HG03571 (cell line): ENCODE measurements at regions not wholly inside any gene's neighbourhood (a gene's known extent, or its start where the extent isn't known, plus 50 kb on each side); places are given as distances from the start of the nearest gene placed in this dataset.
"Not testable (repeated sequence)": the region's sequence is repeated elsewhere in the genome, so short reads cannot be mapped to it uniquely, and the experiment has no call there.

ENCODE experiments used
- ATAC-seq: cut with Tn5 transposase; IDR thresholded peaks from one replicate; pipeline ENCODE4 v1.9.1; 2021; ENCODE audit not compliant: unreplicated experiment

GRCh38 chr15:79602731-79603130 lies 170.6 kb downstream of the MINAR1 start:
- no peak for ATAC-seq

- no peak for ATAC-seq
Measured at GRCh38 chr15:79606831-79607355, 174.8 kb downstream of the MINAR1 start.

- ATAC-seq, result no peak
Measured at GRCh38 chr15:79608066-79608864, 176.1 kb downstream of the MINAR1 start.

- no peak for ATAC-seq
Measured at GRCh38 chr15:79609506-79609905, 177.4 kb downstream of the MINAR1 start.

GRCh38 chr15:79610021-79610420 lies 177.9 kb downstream of the MINAR1 start:
- ATAC-seq, result no peak

GRCh38 chr15:79615754-79616153 lies 183.6 kb downstream of the MINAR1 start:
- no peak for ATAC-seq

GRCh38 chr15:79617071-79617470 lies 184.9 kb downstream of the MINAR1 start:
- ATAC-seq, result no peak

GRCh38 chr15:79620112-79620857 lies 188.1 kb downstream of the MINAR1 start:
- no peak for ATAC-seq

- ATAC-seq, result not testable (repeated sequence)
Measured at GRCh38 chr15:79621805-79622204, 189.7 kb downstream of the MINAR1 start.

GRCh38 chr15:79623488-79623887 lies 191.4 kb downstream of the MINAR1 start:
- ATAC-seq, result no peak

GRCh38 chr15:79629687-79630086 lies 197.6 kb downstream of the MINAR1 start:
- no peak for ATAC-seq

- ATAC-seq, result no peak
Measured at GRCh38 chr15:79632457-79632856, 200.3 kb downstream of the MINAR1 start.

- no peak for ATAC-seq
Measured at GRCh38 chr15:79635149-79635771, 203.1 kb downstream of the MINAR1 start.

GRCh38 chr15:79635897-79636561 lies 203.9 kb downstream of the MINAR1 start:
- no peak for ATAC-seq

GRCh38 chr15:79640206-79640605 lies 208.1 kb downstream of the MINAR1 start:
- no peak for ATAC-seq

- ATAC-seq, result no peak
Measured at GRCh38 chr15:79641841-79642240, 209.7 kb downstream of the MINAR1 start.

- ATAC-seq, result no peak
Measured at GRCh38 chr15:79643393-79643792, 211.3 kb downstream of the MINAR1 start.

- no peak for ATAC-seq
Measured at GRCh38 chr15:79644091-79644490, 212.0 kb downstream of the MINAR1 start.

GRCh38 chr15:79652972-79653371 lies 220.8 kb downstream of the MINAR1 start:
- not testable (repeated sequence) for ATAC-seq

- no peak for ATAC-seq
Measured at GRCh38 chr15:79653533-79653932, 221.4 kb downstream of the MINAR1 start.
